GM10248 (cell line): ENCODE measurements at regions not wholly inside any gene's neighbourhood (a gene's known extent, or its start where the extent isn't known, plus 50 kb on each side); places are given as distances from the start of the nearest gene placed in this dataset.

Experiments used
- CTCF ChIA-PET: fragments of 300-600 bp; sonication (Branson Sonifier 250); formaldehyde crosslinking; extraction: SDS; loops from one replicate; lab custom pipeline; 2021; ENCODE audit warnings: antibody characterized with exemption; lab: Yijun Ruan, JAX
- POLR2A ChIA-PET: fragments of 350-650 bp; sonication (Branson Sonifier 250); formaldehyde crosslinking; extraction: SDS; loops from one replicate; lab custom pipeline; 2020; ENCODE audit warnings: antibody characterized with exemption; lab: Yijun Ruan, JAX
- DNase-seq: peaks from one replicate; pipeline ENCODE4 v3.0.0; 2012; ENCODE audit errors: extremely low spot score
- TF ChIP-seq, protein P1 (sequence below): IDR thresholded peaks from 2 replicates; pipeline ENCODE4 v1.5.1; 2012; ENCODE audit warnings: mild to moderate bottlenecking, low read depth; ENCODE audit errors: extremely low read depth, missing control alignments, control extremely low read depth

DNA sequence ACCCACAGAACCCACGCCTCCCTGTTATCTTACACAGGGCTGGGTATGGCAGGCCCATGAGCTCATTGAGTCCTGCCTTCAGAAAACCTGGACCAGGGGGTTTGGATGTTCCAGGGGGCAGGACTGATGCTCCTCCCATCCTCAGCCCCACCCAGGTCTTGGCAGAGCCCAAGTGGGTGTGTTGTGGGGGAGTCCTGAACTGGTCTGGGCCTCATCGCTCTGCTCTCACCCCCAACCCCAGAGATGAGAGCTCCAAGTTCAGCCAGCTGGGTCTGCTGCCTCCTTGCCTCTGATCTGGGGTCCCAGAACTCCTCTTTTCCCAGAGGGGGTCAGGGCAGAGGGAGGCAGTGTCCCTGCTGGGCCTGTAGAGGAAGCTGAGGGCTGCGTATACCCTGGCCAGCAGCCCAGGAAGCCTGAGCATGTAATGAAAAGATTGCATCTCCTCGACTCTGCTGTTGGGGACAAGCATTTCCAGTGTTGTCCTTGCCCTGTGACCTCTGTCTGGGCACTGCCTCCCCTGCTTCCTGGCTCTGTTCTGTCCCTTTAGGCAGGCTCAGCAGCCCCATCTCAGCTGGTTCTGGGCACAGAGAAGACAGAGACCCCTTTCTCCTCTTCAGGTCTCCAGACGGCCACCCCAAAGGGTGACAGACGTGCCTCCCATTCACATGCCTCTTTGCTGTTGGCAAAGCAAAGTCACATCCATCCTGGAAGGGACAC, 54.7 kb upstream of the EPS8L3 start:
- ChIA-PET CTCF (interaction anchor here (1.0 to 2.2 kb wide), 4 partner anchors 8 to 540 kb away, joined by 3 to 6 read pairs (median 4); partner anchors contain the start of gene AHCYL1), POLR2A (no interaction called here)
- DNase-seq, result peak; percentile 12
- TF ChIP-seq, protein P1, sequence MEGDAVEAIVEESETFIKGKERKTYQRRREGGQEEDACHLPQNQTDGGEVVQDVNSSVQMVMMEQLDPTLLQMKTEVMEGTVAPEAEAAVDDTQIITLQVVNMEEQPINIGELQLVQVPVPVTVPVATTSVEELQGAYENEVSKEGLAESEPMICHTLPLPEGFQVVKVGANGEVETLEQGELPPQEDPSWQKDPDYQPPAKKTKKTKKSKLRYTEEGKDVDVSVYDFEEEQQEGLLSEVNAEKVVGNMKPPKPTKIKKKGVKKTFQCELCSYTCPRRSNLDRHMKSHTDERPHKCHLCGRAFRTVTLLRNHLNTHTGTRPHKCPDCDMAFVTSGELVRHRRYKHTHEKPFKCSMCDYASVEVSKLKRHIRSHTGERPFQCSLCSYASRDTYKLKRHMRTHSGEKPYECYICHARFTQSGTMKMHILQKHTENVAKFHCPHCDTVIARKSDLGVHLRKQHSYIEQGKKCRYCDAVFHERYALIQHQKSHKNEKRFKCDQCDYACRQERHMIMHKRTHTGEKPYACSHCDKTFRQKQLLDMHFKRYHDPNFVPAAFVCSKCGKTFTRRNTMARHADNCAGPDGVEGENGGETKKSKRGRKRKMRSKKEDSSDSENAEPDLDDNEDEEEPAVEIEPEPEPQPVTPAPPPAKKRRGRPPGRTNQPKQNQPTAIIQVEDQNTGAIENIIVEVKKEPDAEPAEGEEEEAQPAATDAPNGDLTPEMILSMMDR, result no peak

DNA sequence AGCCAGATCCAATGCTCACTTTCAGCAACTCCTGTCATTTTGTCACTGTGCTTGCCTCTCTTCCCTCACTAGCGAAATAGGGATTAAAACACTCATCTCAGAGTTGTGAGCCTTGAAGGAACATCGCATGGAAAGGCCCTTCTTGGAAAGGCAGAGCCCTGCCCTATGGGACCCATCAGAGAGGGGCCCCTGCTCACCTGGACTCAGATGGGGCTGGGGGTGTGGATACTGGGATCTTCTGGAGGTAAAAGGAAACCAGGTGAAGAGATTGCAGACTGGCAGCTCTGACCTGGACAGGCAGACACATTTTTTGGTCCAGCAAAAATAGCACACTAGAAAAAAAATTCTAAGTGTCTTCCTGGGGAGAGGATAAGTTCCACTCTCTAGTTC, 54.2 kb upstream of the EPS8L3 start:
- DNase-seq, result peak; percentile 10
- TF ChIP-seq, protein P1, result no peak
- ChIA-PET CTCF (interaction anchor here (1.0 to 1.3 kb wide), 4 partner anchors 11 to 539 kb away, joined by 3 to 4 read pairs (median 4); no protein-coding TSS in a partner anchor), POLR2A (no interaction called here)

DNA sequence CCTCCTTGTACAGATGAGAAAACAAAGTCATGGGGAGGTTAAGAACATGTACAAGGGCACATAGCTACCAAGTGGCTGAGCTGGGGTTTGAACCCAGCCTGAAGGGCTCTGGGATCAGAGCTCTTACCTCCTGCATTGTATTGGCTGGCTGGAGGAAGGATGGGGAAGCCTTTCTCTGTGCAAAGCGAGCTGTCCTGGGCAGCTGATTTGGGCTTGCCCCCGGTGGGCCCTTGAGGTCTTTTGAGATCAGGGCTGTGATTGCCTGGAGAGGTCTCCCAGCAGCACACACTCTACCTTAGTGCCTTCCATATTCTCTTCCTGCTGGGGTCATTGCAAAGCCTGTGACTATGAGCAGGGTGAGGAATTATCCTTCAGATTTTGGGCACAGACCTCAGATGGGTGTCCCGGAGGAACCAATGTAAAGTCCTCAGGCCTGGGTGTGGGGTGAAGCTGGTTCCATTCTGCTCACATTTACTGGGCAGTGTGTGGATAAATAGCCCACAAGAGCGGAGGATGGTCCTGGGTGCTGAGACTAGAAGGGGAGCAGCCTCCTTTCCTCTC, 53.3 kb upstream of the EPS8L3 start:
- TF ChIP-seq, protein P1, result no peak
- CTCF ChIA-PET, result interaction anchor here (0.8 to 1.5 kb wide), 6 partner anchors 20 to 177 kb away, joined by 3 to 6 read pairs (median 4); partner anchors contain the start of gene AHCYL1
- POLR2A ChIA-PET, result interaction anchor here (0.6 kb wide), 1 partner anchor 839 kb away, joined by 3 read pairs; no protein-coding TSS in a partner anchor
- peak; percentile 10 for DNase-seq

DNA sequence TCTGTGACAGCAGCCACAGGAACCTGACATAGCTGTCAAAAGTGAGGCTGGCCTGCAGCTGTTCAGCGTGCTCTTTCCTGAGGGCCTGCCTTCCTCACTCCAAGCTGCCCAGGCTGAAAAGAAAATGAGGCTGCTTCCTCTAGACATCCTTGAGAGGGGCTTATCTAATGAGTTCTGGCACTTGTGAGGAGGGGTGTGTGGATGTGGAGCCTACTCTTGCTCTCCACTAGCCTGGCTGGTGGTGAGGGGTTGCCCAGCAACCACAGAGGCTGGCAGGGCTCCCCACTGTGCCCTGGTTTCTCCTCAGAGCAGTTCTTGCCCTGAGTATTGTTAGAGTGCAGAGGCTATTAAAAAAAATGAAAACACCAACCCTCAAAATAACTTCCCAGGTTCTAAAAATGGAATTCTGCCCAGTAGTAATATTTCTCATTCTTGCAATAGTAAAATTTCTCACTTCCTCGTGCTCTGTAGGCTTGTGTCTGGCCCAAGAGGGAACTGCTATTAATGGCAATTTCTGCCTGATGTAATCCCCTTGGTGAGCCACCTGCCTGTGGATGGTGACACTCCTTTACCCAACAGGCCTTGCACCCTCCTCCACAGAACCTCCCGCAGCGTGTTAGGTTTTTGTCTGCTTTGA, 52.6 kb upstream of the EPS8L3 start:
- CTCF ChIA-PET, result interaction anchor here (0.8 to 2.8 kb wide), 8 partner anchors 19 to 177 kb away, joined by 3 to 13 read pairs (median 4); partner anchors contain the start of gene AHCYL1
- DNase-seq, result peak; percentile 82
- TF ChIP-seq, protein P1, result no peak
- POLR2A ChIA-PET, result no interaction called here

DNA sequence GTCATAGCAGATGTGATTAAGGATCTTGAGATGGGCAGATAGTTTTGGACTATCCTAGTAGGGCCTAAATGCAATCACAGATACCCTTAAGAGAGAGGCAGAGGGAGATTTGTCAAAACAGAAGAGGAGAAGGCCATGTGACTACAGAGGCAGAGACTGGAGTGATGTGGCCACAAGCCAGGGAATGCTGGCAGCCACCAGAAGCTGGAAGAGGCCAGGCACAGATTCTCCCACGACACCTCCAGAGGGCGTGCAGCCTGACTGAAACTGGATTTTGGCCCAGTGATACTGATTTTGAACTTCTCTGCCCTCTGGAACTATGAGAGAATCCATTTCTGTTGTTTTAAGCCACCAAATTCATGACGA, 52.1 kb upstream of the EPS8L3 start:
- TF ChIP-seq, protein P1, result no peak
- CTCF ChIA-PET, result interaction anchor here (0.9 to 3.4 kb wide), 6 partner anchors 15 to 176 kb away, joined by 3 to 15 read pairs (median 5); no protein-coding TSS in a partner anchor
- DNase-seq, result no peak
- POLR2A ChIA-PET, result no interaction called here
